Activated CD4-positive, CD25-positive, alpha-beta regulatory T cell (primary cell): ENCODE measurements at regions not wholly inside any gene's neighbourhood (a gene's known extent, or its start where the extent isn't known, plus 50 kb on each side); places are given as distances from the start of the nearest gene placed in this dataset.
"Not testable (repeated sequence)": the region's sequence is repeated elsewhere in the genome, so short reads cannot be mapped to it uniquely, and the experiment has no call there.

ENCODE experiments used
- DNase-seq, 4 experiments: peaks; one replicate each; lab custom pipeline; 2025; lab: John Stamatoyannopoulos, UW

DNA sequence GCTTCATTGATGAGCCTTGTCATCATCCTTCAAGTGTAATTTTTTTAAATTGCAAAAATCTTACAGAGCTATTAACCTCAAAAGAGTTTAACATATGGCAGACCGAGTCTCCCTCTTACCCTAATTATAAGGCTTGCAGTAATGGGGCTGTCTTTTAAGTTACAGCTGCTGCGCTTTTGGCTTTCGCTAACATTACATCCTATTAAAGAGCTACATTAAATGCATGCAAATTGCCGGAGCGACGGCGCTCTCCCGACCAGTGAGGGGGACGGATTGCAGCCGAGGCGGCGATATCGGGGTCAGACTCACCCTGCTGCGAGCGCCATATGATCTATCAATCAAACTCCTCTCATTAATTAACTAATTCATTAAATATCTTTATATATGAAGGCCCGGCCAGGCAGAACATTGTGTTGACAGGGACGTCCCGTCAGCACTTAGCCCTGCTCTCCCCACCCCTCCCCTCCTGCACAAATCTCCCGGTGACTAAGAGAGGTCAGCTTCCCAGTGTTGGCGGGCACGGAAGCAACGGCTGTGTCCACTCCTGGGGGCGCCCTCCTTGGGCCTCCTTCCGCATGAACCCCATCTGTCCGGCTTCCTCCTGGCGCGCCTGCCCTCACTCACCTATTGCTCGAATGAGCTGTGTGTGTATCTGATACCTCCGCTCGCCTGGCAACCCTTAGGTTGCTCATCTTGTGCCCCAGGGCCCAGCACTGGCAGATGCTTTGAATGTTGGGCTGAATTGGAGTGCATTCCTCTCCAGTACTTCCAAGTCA, 156.0 kb upstream of the CADM1 start:
- no peak for DNase-seq

GRCh38 chr11:115659061-115659963, 155.1 kb upstream of the CADM1 start:
- no peak for DNase-seq

GRCh38 chr11:115657586-115657985, 153.4 kb upstream of the CADM1 start:
- DNase-seq, result no peak

DNA sequence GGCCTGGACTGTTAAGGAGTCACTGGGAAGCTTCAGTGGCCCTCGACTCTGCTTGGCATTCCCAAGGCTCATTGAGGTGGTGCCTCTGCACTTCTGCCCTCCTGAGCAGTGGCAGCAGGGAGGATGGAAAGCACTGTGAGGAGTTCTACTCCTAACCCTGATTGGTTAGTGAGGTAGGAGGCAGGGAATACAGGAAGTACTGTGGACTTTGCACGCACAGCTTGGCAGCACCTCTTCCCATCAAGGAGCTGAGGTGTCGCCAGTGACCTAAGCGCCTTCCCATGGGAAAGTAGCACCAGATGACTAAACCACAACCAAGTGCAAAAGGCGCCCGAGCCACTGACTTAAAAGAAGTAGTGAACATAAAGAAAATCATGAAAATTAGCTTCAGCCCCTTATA, 152.5 kb upstream of the CADM1 start:
- no peak for DNase-seq

- no peak for DNase-seq
Measured at GRCh38 chr11:115656041-115656440, 151.8 kb upstream of the CADM1 start.

GRCh38 chr11:115654792-115655191, 150.6 kb upstream of the CADM1 start:
- no peak for DNase-seq

- DNase-seq, result no peak
Measured at GRCh38 chr11:115653926-115654325, 149.7 kb upstream of the CADM1 start.

DNA sequence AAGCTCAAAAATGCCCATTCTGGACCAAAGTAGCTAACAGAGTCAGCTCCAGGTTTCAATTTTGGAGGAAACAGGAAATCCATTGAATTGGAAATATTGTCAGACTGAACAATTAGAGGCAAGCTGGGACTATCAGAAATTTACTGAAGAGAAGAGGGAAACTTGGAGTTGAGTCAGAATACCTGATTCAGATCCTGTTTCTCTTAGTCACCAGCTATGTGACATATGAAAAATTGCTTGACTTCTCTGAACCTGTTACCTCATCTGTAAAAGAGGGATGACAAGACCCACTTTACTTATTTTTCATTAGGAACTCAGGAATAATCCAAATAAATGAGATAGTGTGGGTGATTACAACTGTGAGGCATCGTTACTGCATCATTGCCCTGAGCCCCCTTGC, 148.9 kb upstream of the CADM1 start:
- DNase-seq, result no peak

- DNase-seq, result no peak
Measured at GRCh38 chr11:115652496-115652895, 148.3 kb upstream of the CADM1 start.

DNA sequence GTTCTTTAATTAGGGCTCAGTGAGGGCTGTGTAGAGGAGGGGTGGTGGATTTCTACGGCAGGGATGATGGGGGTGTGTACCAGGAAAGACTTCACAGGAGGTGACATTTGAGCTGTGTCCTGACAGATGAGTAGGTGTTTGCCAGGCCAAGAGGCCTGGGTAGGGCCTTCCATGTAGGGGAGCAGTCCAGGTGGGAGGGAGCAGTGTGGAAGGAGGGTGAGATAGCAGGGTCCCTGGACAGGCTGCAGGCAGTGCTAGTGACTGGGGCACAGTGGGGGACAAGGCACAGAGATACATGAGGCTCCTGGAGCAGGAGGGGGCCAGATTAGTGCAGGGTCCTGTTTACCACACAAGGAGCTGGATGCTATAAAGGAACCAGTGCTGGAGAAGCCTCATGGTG, 147.9 kb upstream of the CADM1 start:
- DNase-seq, result no peak

DNA sequence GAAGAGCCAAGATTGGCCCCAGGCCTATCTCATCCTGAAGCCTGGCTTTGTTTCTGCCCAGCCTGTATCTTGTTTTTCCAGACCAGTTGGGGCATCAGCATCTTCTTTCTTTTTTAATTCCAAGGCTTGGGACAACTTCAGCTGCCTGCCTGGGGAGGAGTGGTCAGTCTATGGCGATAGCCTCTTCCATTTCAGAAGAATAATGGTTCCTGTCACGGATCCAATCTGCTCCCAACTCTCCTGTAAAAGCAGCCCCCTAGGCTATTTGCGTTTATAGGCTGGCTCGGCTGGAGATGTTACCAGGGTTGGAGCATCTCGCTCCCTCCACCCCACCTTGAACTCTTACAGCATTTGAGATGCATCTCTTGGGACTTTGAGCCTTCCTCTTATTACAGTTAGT, 145.2 kb upstream of the CADM1 start:
- no peak for DNase-seq

- no peak for DNase-seq
Measured at GRCh38 chr11:115645631-115646317, 141.6 kb upstream of the CADM1 start.

DNA sequence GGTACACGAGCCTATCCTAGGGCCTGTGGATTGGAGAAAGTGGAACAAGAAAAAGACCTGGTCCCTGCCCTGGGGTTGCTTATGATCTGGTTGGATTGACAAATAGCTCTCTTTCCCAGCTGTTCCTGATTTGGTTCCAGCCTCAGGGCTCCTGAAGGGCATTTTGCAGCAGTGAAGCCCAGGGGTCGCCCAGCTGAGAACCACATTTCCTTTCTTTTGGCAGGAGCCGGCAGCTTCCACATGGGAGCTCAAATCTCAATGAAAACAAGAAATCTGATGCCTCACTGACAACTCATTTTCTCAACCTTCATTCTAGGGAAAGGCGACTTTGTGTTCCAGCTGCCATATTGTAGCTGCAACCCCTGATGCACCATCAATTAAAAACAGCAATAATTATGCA, 140.6 kb upstream of the CADM1 start:
- DNase-seq, result no peak

DNA sequence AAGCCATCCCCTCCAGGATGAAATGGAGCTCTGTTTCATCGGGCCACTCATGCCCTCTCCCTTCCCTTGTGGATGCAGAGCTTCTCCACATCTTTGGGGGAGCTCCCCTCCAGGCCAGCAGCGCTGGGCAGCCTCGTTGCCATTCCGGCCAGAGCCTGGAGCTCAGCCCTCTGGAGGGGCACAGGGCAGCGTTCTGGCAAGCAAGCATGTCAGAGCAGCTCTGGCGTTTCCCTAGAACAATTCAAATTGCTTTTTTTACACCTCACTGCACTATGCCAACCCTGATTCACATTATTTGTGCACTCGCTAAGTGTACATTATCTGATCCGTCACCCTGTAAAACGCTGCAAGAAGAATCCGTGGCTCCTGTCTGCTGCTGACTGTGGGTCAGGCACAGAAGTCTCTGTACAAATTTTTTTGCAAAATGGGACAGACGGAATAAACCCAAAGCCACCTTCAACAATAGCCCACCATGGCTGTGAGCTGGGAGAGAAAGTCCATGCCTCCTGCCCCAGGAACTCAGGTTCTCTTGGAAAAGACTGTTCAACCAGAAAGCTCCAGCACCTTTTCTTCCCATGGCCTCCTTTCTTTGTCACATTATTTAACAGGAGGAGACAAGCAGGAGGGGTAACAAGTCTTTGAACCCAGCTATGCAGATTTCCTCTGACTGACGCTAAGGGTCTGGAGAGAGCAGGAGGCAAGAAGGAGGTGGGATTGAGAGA, 139.5 kb upstream of the CADM1 start:
- DNase-seq, result no peak

GRCh38 chr11:115642660-115643059, 138.4 kb upstream of the CADM1 start:
- DNase-seq, result no peak

DNA sequence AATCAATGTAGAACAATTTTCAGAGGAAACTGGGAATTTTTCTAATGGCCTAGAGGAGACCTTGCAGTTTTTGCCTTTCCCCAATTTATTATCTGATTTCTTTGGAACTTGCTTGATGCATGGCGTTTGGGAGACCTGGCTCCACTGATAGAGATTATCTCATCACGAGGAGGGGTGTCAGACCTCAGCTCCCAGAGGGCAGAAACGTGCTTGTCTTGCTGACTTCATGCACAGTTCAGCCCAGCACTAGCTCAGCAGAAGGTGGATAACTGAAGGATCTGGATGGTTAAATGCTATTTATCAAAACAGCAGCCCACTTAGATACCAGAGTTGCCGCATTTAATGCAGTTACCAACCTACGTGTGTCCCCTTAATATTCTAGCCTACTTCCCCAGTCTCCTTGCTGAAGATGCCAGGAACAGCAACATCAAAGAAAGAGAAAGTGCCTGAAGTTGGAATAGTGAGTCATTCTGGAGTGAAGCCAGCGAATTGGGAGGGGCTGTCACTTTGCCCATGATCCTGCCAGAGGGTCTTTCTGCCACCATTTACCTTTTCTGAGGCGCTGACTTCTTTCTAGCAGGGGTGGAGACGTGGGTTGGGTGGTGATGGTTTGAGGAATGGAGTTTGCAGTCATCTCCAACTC, 133.5 kb upstream of the CADM1 start:
- DNase-seq, result no peak

GRCh38 chr11:115636753-115637527, 132.7 kb upstream of the CADM1 start:
- DNase-seq, result no peak

GRCh38 chr11:115633977-115634376, 129.8 kb upstream of the CADM1 start:
- not testable (repeated sequence) for DNase-seq

- DNase-seq, result no peak
Measured at GRCh38 chr11:115632061-115632460, 127.8 kb upstream of the CADM1 start.

DNA sequence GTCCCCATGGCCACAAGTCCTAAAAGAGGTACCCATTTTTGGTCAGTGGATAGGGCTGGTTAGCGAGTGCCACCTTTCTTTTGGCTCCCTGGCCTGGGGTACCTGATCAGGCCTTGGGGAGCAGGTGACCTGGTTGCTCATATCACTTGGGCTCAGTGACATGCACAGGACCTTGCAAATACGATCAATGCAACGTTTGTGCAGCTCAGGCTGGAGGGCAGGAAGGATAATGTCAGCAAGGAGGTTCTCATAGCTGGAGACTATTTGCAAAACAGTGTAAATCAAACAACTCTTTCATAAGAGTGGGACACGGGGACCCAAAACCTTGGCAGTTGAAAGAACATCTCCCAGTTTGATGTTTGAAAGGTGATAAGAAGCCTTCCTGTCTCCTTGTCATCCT, 127.4 kb upstream of the CADM1 start:
- DNase-seq, result no peak

GRCh38 chr11:115630214-115630613, 126.0 kb upstream of the CADM1 start:
- no peak for DNase-seq
